GM12878 (cell line): ENCODE measurements at regions not wholly inside any gene's neighbourhood (a gene's known extent, or its start where the extent isn't known, plus 50 kb on each side); places are given as distances from the start of the nearest gene placed in this dataset.
A peak's percentile ranks its signal among the peaks of the same experiment; 100 is the strongest.

Experiments used
- ATAC-seq: fragments of 200-7000 bp; cut with Tn5 transposase; 3 replicates; pipeline ENCODE4 v1.9.1; 2020; ENCODE audit warnings: mild to moderate bottlenecking, moderate library complexity
- BruUV-seq: library from RNA; stranded (reverse); fragments of 400-500 nt; replicated peaks from 2 replicates; lab custom pipeline; 2021; lab: Mats Ljungman, UMichigan
- CTCF ChIA-PET: fragments of 300-600 bp; sonication (Branson Sonifier 250); formaldehyde crosslinking; extraction: SDS; loops from one replicate; lab custom pipeline; 2021; ENCODE audit warnings: inconsistent platforms; lab: Yijun Ruan, JAX
- POLR2A ChIA-PET: fragments of 350-600 bp; formaldehyde crosslinking; extraction: SDS; loops from one replicate; lab custom pipeline; 2021; ENCODE audit warnings: inconsistent platforms; lab: Charles Lee
- RAD21 ChIA-PET: fragments of 300-600 bp; sonication (Branson Sonifier 250); formaldehyde crosslinking; loops from one replicate; lab custom pipeline; 2023; ENCODE audit warnings: antibody characterized with exemption; ENCODE audit not compliant: unreplicated experiment; lab: Charles Lee
- SMC1A ChIA-PET: fragments of 300-600 bp; sonication (Branson Sonifier 250); formaldehyde crosslinking; loops from one replicate; lab custom pipeline; 2023; ENCODE audit not compliant: unreplicated experiment, uncharacterized antibody; lab: Charles Lee
- DNase-seq: peaks from one replicate; pipeline ENCODE4 v3.0.0-alpha.2; 2011; ENCODE audit warnings: low read depth, low spot score
- FAIRE-seq: peaks from 3 replicates; lab custom pipeline; 2011; peaks lifted over from hg19 to GRCh38; lab: Jason Lieb, UNC
- H2AFZ ChIP-seq: 2 replicates; pipeline ENCODE4 v1.6.0; 2011; ENCODE audit warnings: low read depth, low read length, control low read depth; ENCODE audit not compliant: control insufficient read depth
- H3K27ac ChIP-seq: 2 replicates; pipeline ENCODE4 v1.5.1; 2011; ENCODE audit warnings: control low read depth; ENCODE audit not compliant: control insufficient read depth, insufficient read depth
- H3K27me3 ChIP-seq, 2 experiments: replicated peaks in 1 of 2; 2 replicates each; pipeline versions ENCODE4 v1.6.0 to v1.6.1; 2011; ENCODE audit warnings: low read length in 1 of 2; ENCODE audit not compliant: control insufficient read depth in 2 of 2, insufficient read depth in 2 of 2
- H3K36me3 ChIP-seq, 2 experiments: 2 replicates each; pipeline ENCODE4 v1.5.1; 2011; ENCODE audit warnings: low read length in 1 of 2; ENCODE audit not compliant: control insufficient read depth in 2 of 2, insufficient read depth in 2 of 2
- H3K4me1 ChIP-seq: 2 replicates; pipeline ENCODE4 v1.6.1; 2011; ENCODE audit warnings: mild to moderate bottlenecking, low read length, moderate library complexity, mixed read lengths; ENCODE audit not compliant: control insufficient read depth, insufficient read depth
- H3K4me2 ChIP-seq: 2 replicates; pipeline ENCODE4 v1.6.0; 2011; ENCODE audit warnings: control low read depth; ENCODE audit not compliant: control insufficient read depth, insufficient read depth
- H3K4me3 ChIP-seq: fragments of 200-600 bp; sonication (generic); 2 replicates; pipeline ENCODE4 v1.5.1; 2016
- H3K79me2 ChIP-seq: 2 replicates; pipeline ENCODE4 v1.6.0; 2011; ENCODE audit warnings: low read length; ENCODE audit not compliant: control insufficient read depth, insufficient read depth
- H3K9ac ChIP-seq: 2 replicates; pipeline ENCODE4 v1.8.0; 2011; ENCODE audit warnings: low read length, control low read depth, mixed read lengths; ENCODE audit not compliant: control insufficient read depth, insufficient read depth
- H3K9me3 ChIP-seq: replicated peaks from 3 replicates; pipeline ENCODE4 v1.5.1; 2011; ENCODE audit warnings: mild to moderate bottlenecking, low read length; ENCODE audit not compliant: control insufficient read depth, insufficient read depth
- H4K20me1 ChIP-seq: 2 replicates; pipeline ENCODE4 v1.6.0; 2011; ENCODE audit not compliant: control insufficient read depth, insufficient read depth
- BCLAF1 ChIP-seq: fragments of 450-650 bp; IDR thresholded peaks from 2 replicates; pipeline ENCODE4 v1.6.1; 2017; ENCODE audit warnings: antibody characterized with exemption, mild to moderate bottlenecking, moderate library complexity
- BRCA1 ChIP-seq: IDR thresholded peaks from 2 replicates; pipeline ENCODE4 v1.6.1; 2011; ENCODE audit warnings: low read depth, low read length, improper control_type of control experiment
- CBX3 ChIP-seq: fragments of 200-600 bp; sonication (generic); IDR thresholded peaks from 2 replicates; pipeline ENCODE4 v1.6.1; 2016; ENCODE audit warnings: low read depth, borderline replicate concordance
- CTCF ChIP-seq, 3 experiments: IDR thresholded peaks in 2 of 3; conservative IDR thresholded peaks in 1 of 3; 2 replicates each; pipeline ENCODE4 v1.5.1; 2011; ENCODE audit warnings: low read depth in 3 of 3, low read length in 3 of 3, mild to moderate bottlenecking in 3 of 3, control low read depth in 2 of 3, moderate library complexity in 2 of 3, inconsistent platforms in 1 of 3, mixed read lengths in 1 of 3; ENCODE audit not compliant: control insufficient read depth in 2 of 3, insufficient read depth in 1 of 3; ENCODE audit errors: extremely low read depth in 1 of 3
- ESRRA ChIP-seq: IDR thresholded peaks from 2 replicates; pipeline ENCODE4 v1.6.1; 2012; ENCODE audit warnings: mild to moderate bottlenecking, low read length, improper control_type of control experiment
- IKZF2 ChIP-seq, 2 experiments: fragments of 450-650 bp; IDR thresholded peaks; 2 replicates each; pipeline ENCODE4 v1.6.1; 2017; ENCODE audit warnings: mild to moderate bottlenecking in 2 of 2, moderate library complexity in 2 of 2
- IRF4 ChIP-seq: IDR thresholded peaks from 2 replicates; pipeline ENCODE4 v1.6.1; 2011; ENCODE audit warnings: low read depth, low read length
- LARP7 ChIP-seq: fragments of 450-650 bp; IDR thresholded peaks from 2 replicates; pipeline ENCODE4 v1.6.1; 2017; ENCODE audit warnings: mild to moderate bottlenecking
- NFYB ChIP-seq: IDR thresholded peaks from 2 replicates; pipeline ENCODE4 v1.6.1; 2011; ENCODE audit warnings: low read depth, mild to moderate bottlenecking, low read length, improper control_type of control experiment, moderate library complexity; ENCODE audit not compliant: insufficient read depth
- RAD21 ChIP-seq: IDR thresholded peaks from 2 replicates; pipeline ENCODE4 v1.6.1; 2011; ENCODE audit warnings: mild to moderate bottlenecking, low read depth, low read length, moderate library complexity; ENCODE audit not compliant: insufficient read depth
- RAD51 ChIP-seq: fragments of 450-650 bp; IDR thresholded peaks from 2 replicates; pipeline ENCODE4 v1.6.1; 2016; ENCODE audit warnings: moderate library complexity, mild to moderate bottlenecking, inconsistent platforms
- WGBS: methylation state at CpG from one replicate; pipeline ENCODE4 v1.1.6; 2016; ENCODE audit warnings: low lambda C conversion rate; ENCODE audit not compliant: insufficient replicate concordance, insufficient coverage; ENCODE audit errors: missing lambda C conversion rate; 5-methylcytosine and 5-hydroxymethylcytosine counted together
- in situ Hi-C: fragments of 300-500 bp; cut with MboI; formaldehyde crosslinking; loops from 9 replicates; pipeline ENCODE4 v1.14.3; 2018; ENCODE audit warnings: mixed read lengths
- intact Hi-C: fragments of 100-400 bp; cut with micrococcal nuclease; formaldehyde crosslinking; loops from one replicate; pipeline ENCODE4 v1.14.2; 2022; ENCODE audit not compliant: unreplicated experiment
- TF ChIP-seq, protein P1 (sequence below): fragments of 450-650 bp; conservative IDR thresholded peaks from 2 replicates; pipeline ENCODE4 v1.6.1; 2017; ENCODE audit warnings: mild to moderate bottlenecking, moderate library complexity

DNA sequence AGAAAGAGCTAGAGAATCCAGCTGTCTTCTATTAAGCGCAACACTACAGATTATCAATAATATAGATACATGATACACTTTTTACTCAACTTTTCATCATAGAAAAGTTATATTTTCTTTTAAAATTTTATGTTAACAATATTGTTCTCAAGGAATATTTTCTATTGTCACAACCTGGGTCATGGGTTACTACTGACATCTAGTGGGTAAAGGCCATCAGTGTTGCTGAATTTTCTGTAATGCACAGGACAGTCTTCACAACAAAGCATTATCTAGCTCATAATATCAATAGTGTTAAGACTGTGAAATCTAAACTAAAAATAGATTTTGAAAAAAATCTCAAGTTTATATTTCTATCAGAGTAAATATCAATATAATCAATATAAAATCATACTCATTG, 209.8 kb downstream of the ZNF33B start:
- H3K4me3 ChIP-seq = no peak overlapping the region
- TF ChIP-seq CTCF (IDR thresholded peaks at IDR 0.05 in 2 of 3, conservative IDR thresholded peaks at IDR 0.05 in 1 of 3; ENCODE audit: control insufficient read depth in 2 of 3, extremely low read depth in 1 of 3, insufficient read depth in 1 of 3, low read depth in 3 of 3, low read length in 3 of 3) (peak in 2 of 3 experiments; percentile 27 to 29; a peak in 2 of 6 replicates), RAD21 (peak; percentile 48), IKZF2 (IDR thresholded peaks at IDR 0.05) (no peak), LARP7 (no peak), ESRRA (no peak)
- H3K9ac ChIP-seq = no peak overlapping the region
- H3K79me2 ChIP-seq = no peaks in the 10 kb centered on the region
- no peaks in the 10 kb centered on the region for H3K9me3 ChIP-seq
- H3K27me3 ChIP-seq = no peaks in the 10 kb centered on the region
- ATAC-seq = no peak
- no peak overlapping the region for H3K4me2 ChIP-seq
- no peak for DNase-seq
- no peaks in the 10 kb centered on the region for H4K20me1 ChIP-seq
- intact Hi-C loops = no loop called here
- H2AFZ ChIP-seq = no peak overlapping the region
- no peaks in the 10 kb centered on the region for H3K36me3 ChIP-seq
- in situ Hi-C loops = no loop called here
- WGBS = 100% methylated on average over 1 of the region's 1 CpG
- no peak for FAIRE-seq
- no TSS peak for BruUV-seq
- ChIA-PET CTCF (interaction anchor here (1.1 kb wide), 2 partner anchors 14 to 31 kb away, joined by 3 read pairs; no protein-coding TSS in a partner anchor), SMC1A (no interaction called here), RAD21 (no interaction called here), POLR2A (interaction anchor here (1.0 kb wide), 1 partner anchor 61 kb away, joined by 3 read pairs; no protein-coding TSS in a partner anchor)
- no peaks in the 10 kb centered on the region for H3K4me1 ChIP-seq
- no peak overlapping the region for H3K27ac ChIP-seq

DNA sequence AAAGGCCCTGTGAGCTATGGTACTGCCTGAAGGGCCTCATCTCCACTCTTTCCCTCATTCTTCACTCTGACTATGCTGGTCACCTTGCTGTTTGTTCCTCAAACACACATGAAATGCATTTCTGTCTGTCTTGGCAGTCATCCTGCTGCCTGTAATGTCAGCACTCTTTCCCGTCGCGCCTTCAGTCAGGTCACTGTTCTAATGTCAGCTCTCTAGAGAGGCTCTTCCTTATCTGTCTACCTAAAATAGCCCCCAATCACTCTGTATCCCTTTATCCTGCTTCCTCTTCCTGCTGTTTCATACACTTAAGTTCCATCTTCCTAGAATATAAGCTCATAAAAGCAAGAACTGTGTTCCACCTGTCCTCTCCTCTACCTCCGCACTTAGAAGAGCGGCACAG, 215.5 kb downstream of the ZNF33B start:
- Histone ChIP-seq H4K20me1 (no peaks in the 10 kb centered on the region), H3K4me3 (no peak overlapping the region), H3K27ac (no peak overlapping the region), H3K4me1 (no peaks in the 10 kb centered on the region), H2AFZ (no peak overlapping the region), H3K9me3 (no peaks in the 10 kb centered on the region; the same call in 2 of the 3 replicates), H3K36me3 (no peaks in the 10 kb centered on the region), H3K4me2 (no peak overlapping the region), H3K27me3 (no peaks in the 10 kb centered on the region), H3K79me2 (no peaks in the 10 kb centered on the region), H3K9ac (no peak overlapping the region)
- WGBS = 65% methylated on average over 5 of the region's 5 CpGs
- SMC1A ChIA-PET = no interaction called here
- RAD21 ChIA-PET = no interaction called here
- in situ Hi-C loops (no loop called here), intact Hi-C loops (no loop called here)
- no TSS peak for BruUV-seq
- CTCF ChIA-PET = no interaction called here
- ATAC-seq = no peak
- FAIRE-seq = no peak
- DNase-seq = no peak
- POLR2A ChIA-PET = no interaction called here
- TF ChIP-seq BRCA1 = no peak
- TF ChIP-seq, protein P1, sequence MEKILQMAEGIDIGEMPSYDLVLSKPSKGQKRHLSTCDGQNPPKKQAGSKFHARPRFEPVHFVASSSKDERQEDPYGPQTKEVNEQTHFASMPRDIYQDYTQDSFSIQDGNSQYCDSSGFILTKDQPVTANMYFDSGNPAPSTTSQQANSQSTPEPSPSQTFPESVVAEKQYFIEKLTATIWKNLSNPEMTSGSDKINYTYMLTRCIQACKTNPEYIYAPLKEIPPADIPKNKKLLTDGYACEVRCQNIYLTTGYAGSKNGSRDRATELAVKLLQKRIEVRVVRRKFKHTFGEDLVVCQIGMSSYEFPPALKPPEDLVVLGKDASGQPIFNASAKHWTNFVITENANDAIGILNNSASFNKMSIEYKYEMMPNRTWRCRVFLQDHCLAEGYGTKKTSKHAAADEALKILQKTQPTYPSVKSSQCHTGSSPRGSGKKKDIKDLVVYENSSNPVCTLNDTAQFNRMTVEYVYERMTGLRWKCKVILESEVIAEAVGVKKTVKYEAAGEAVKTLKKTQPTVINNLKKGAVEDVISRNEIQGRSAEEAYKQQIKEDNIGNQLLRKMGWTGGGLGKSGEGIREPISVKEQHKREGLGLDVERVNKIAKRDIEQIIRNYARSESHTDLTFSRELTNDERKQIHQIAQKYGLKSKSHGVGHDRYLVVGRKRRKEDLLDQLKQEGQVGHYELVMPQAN = no peak
- no peak for TF ChIP-seq BCLAF1
- no peak for TF ChIP-seq NFYB
- TF ChIP-seq CBX3 = no peak
- TF ChIP-seq RAD51 = no peak
- no peak for TF ChIP-seq IRF4
